Heart right ventricle (tissue), 16 donors: ENCODE measurements at regions not wholly inside any gene's neighbourhood (a gene's known extent, or its start where the extent isn't known, plus 50 kb on each side); places are given as distances from the start of the nearest gene placed in this dataset.

Source experiments
- ATAC-seq, 8 donors: fragments of 200-7000 bp; cut with Tn5 transposase; one replicate each; pipeline ENCODE4 v1.9.1; 2020; ENCODE audit warnings: mild to moderate bottlenecking in 8 of 8, moderate library complexity in 8 of 8, moderate number of reproducible peaks in 1 of 8
- DNase-seq, 2 donors: peaks; one replicate each; pipeline ENCODE4 v3.0.0-alpha.2; 2020
- H3K27ac ChIP-seq, 10 donors: fragments of 200-600 bp; sonication (generic) in 2 of 10; one replicate each; pipeline versions ENCODE4 v1.5.0 to v1.8.0; 2020 to 2022; ENCODE audit warnings: mild to moderate bottlenecking in 3 of 10
- H3K27me3 ChIP-seq, 7 donors: fragments of 200-600 bp; one replicate each; pipeline ENCODE4 v1.8.0; 2021 to 2022; ENCODE audit warnings: mild to moderate bottlenecking in 2 of 7
- H3K36me3 ChIP-seq, 9 donors: fragments of 200-600 bp; sonication (generic) in 1 of 9; one replicate each; pipeline versions ENCODE4 v1.5.0 to v1.8.0; 2020 to 2022; ENCODE audit warnings: mild to moderate bottlenecking in 2 of 9
- H3K4me1 ChIP-seq, 9 donors: fragments of 200-600 bp; sonication (generic) in 1 of 9; one replicate each; pipeline versions ENCODE4 v1.5.0 to v1.8.0; 2020 to 2022; ENCODE audit warnings: mild to moderate bottlenecking in 4 of 9
- H3K4me3 ChIP-seq, 10 donors: fragments of 200-600 bp; sonication (generic) in 2 of 10; one replicate each; pipeline versions ENCODE4 v1.5.0 to v1.8.0; 2020 to 2022; ENCODE audit warnings: mild to moderate bottlenecking in 7 of 10, moderate library complexity in 2 of 10
- H3K9me3 ChIP-seq, 11 donors: fragments of 200-600 bp in 10 of 11; sonication (generic) in 2 of 11; one replicate each; pipeline versions ENCODE4 v1.5.0 to v1.8.0; 2013 to 2022; ENCODE audit warnings: mild to moderate bottlenecking in 2 of 11, control low read depth in 1 of 11, moderate library complexity in 1 of 11
- WGBS, 2 donors: extraction: QIAGEN DNeasy Blood & Tissue Kit; methylation state at CpG; one replicate each; pipeline ENCODE4 v1.1.7; 2013; ENCODE audit warnings: inconsistent platforms in 1 of 2; 5-methylcytosine and 5-hydroxymethylcytosine counted together
- intact Hi-C, 10 donors: fragments of 100-400 bp; cut with DNase I; formaldehyde crosslinking; loops; one replicate each; pipeline versions ENCODE4 v1.11.1 to v1.14.2; 2022
- TF ChIP-seq, protein P1 (sequence below), 9 donors: fragments of 200-600 bp; sonication (generic) in 2 of 9; IDR thresholded peaks; one replicate each; pipeline versions ENCODE4 v1.5.0 to v1.8.0; 2021 to 2022; ENCODE audit warnings: antibody characterized with exemption in 9 of 9, mild to moderate bottlenecking in 5 of 9, moderate library complexity in 1 of 9
- donor health status: Arrhythmogenic right ventricular cardiomyopathy.
- donor health status: ischemic (EF 13 %, LVEDD 7.1; RV severe dilation, severe dysfunction).
- donor health status: healthy with polysubstance abuse.
- donor health status: DM: no; HTN: yes; CAD: no.
- donor health status: DM: no; HTN: no; CAD: no.
- donor health status: ischemic (EF 25% LVEDD 6.9; RV normal size, moderate dysfunction).
- donor health status: ischemic (EF 25% LVEDD 5.7; RV mildly dilated, moderate dysfunction).
- donor health status: healthy.
- donor health status: DM: yes; HTN: yes; CAD: no.
- donor health status: Ischemic cardiomyopathy.
- donor health status: ischemic (EF 35%, LVEDD 5.7; RV mildly dilated, moderate dysfunction).
- donor health status: nonischemic (EF 11% LVEDD 7.7; RV severe dilation, severe dysfunction).
- donor health status: DM: yes; HTN: yes; CAD: no.
- donor health status: PGD.
- donor health status: ischemic (EF 29% LVEDD 5.4; RV normal size, mild dysfunction).
- donor health status: nonischemic (EF 23%, LVEDD 6.1; RV moderate dilation, normal function).

DNA sequence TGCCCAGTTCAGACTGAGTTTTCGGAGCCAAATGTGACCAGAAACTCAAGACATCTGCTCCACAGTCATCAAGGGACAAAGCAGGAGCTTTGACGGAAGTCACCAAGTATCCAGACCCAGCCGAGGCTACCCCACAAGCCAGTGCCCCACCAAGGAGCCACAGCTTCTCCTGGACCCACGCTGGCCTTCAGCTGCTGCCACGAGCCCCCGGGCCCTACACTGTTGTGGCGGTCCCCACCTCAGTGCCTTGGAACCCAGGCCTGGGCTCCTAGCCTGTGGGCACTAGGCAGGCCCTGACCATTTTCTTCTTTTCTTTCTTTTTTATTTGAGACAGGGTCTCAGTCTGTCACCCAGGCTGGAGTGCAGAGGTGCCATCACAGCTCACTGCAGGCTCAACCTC lies 82.1 kb upstream of the NKX1-1 start:
- Histone ChIP-seq H3K9me3 (peaks cover 0 to 32% (median 13%) of the 10 kb centered on the region in 11 donors), H3K4me3 (no peak overlapping the region), H3K27ac (no peak overlapping the region), H3K36me3 (no peaks in the 10 kb centered on the region), H3K27me3 (peaks cover 6 to 57% (median 54%) of the 10 kb centered on the region in 7 donors), H3K4me1 (no peaks in the 10 kb centered on the region)
- DNase-seq = no peak
- peak in 1 of 8 donors; percentile 15 for ATAC-seq
- intact Hi-C loops = no loop called here
- TF ChIP-seq, protein P1, sequence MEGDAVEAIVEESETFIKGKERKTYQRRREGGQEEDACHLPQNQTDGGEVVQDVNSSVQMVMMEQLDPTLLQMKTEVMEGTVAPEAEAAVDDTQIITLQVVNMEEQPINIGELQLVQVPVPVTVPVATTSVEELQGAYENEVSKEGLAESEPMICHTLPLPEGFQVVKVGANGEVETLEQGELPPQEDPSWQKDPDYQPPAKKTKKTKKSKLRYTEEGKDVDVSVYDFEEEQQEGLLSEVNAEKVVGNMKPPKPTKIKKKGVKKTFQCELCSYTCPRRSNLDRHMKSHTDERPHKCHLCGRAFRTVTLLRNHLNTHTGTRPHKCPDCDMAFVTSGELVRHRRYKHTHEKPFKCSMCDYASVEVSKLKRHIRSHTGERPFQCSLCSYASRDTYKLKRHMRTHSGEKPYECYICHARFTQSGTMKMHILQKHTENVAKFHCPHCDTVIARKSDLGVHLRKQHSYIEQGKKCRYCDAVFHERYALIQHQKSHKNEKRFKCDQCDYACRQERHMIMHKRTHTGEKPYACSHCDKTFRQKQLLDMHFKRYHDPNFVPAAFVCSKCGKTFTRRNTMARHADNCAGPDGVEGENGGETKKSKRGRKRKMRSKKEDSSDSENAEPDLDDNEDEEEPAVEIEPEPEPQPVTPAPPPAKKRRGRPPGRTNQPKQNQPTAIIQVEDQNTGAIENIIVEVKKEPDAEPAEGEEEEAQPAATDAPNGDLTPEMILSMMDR (IDR thresholded peaks at IDR 0.05) = no peak
- 84 to 88% methylated on average over 7 of the region's 7 CpGs for WGBS, 2 donors

DNA sequence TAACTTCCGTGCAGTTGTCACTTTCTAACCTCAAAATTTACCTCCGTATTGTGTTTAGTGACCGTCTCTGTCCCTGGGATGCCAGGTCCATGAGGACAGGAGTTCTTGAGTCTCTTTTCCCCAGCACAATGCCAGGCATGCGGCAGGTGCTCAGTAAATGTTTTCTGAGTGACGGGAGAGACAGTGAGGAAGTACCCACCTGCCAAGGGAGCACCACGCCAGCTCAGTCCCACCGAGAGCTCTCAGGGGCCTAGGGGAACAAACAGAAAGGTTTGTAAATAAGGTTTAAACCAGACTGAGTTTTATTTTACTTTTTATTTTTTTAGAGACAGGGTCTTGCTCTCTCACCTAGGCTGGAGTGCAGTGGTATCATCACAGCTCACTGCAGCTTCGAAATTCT lies 81.5 kb upstream of the NKX1-1 start:
- ATAC-seq (no peak), DNase-seq (no peak)
- no peak overlapping the region for H3K4me3 ChIP-seq
- no peak overlapping the region for H3K27ac ChIP-seq
- H3K27me3 ChIP-seq = peaks cover 6 to 51% (median 49%) of the 10 kb centered on the region in 7 donors
- no peaks in the 10 kb centered on the region for H3K36me3 ChIP-seq
- H3K4me1 ChIP-seq = no peaks in the 10 kb centered on the region
- TF ChIP-seq, protein P1 (IDR thresholded peaks at IDR 0.05) = no peak
- intact Hi-C loops = no loop called here
- WGBS, 2 donors = 88 to 89% methylated on average over 8 of the region's 8 CpGs
- peaks cover 0 to 33% (median 13%) of the 10 kb centered on the region in 11 donors for H3K9me3 ChIP-seq

DNA sequence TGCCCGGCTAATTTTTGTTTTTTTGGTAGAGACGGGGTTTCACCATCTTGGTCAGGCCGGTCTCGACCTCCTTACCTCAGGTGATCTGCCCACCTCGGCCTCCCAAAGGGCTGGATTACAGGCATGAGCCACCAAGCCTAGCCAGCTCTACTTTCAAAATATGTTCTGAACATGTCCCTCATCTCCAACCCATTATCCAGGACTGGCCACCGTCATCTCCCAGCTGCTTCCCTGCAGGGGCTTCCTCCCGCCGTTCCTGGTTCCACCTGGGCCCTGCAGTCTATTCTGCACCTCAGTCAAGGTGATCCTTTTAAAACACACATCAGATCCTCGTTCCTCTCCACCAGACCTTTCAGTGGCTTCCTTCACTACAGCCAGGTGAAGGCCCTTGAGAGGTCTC lies 80.9 kb upstream of the NKX1-1 start:
- Histone ChIP-seq H3K36me3 (no peaks in the 10 kb centered on the region), H3K9me3 (peaks cover 0 to 40% (median 13%) of the 10 kb centered on the region in 11 donors), H3K4me1 (no peaks in the 10 kb centered on the region), H3K27me3 (peaks cover 6 to 45% (median 42%) of the 10 kb centered on the region in 7 donors), H3K4me3 (no peak overlapping the region), H3K27ac (no peak overlapping the region)
- ATAC-seq (no peak), DNase-seq (no peak)
- 89 to 90% methylated on average over 9 of the region's 9 CpGs for WGBS, 2 donors
- TF ChIP-seq, protein P1 (IDR thresholded peaks at IDR 0.05) = no peak
- intact Hi-C loops = no loop called here

DNA sequence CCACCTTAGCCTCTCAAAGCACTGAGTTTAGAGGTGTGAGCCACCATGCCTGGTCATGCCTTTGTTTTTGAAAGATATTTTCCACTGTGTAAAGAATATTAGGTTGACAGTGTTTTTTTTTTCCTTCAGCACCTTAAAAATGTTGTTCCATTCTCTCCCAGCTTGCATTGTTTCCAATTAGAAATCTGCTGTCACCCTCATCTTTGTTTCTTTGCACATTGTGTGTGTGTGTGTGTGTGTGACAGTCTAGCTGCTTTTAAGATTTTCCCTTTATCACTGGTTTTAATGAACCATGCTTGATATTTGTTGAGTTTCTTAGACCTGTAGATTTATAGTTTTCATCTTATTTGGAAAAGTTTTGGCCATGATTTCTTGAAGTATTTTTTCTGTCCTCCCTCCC lies 79.0 kb upstream of the NKX1-1 start:
- DNase-seq = no peak
- no peak overlapping the region for H3K27ac ChIP-seq
- no peak overlapping the region for H3K4me3 ChIP-seq
- H3K36me3 ChIP-seq = no peaks in the 10 kb centered on the region
- H3K4me1 ChIP-seq = no peaks in the 10 kb centered on the region
- peaks cover 0 to 58% (median 31%) of the 10 kb centered on the region in 11 donors for H3K9me3 ChIP-seq
- no peak for ATAC-seq
- intact Hi-C loops = no loop called here
- TF ChIP-seq, protein P1 (IDR thresholded peaks at IDR 0.05) = no peak
- peaks cover 0 to 26% (median 24%) of the 10 kb centered on the region in 7 donors for H3K27me3 ChIP-seq
